Esophagus muscularis mucosa (tissue), 4 donors: ENCODE measurements at regions not wholly inside any gene's neighbourhood (a gene's known extent, or its start where the extent isn't known, plus 50 kb on each side); places are given as distances from the start of the nearest gene placed in this dataset.

Experiments
- DNase-seq: peaks from one replicate; pipeline ENCODE4 v3.0.0-alpha.2; 2017; ENCODE audit errors: extremely low spot score
- H3K27ac ChIP-seq, 4 donors: fragments of 200-600 bp; sonication (generic); replicated peaks in 1 of 4; 1 replicate in 3 of 4; 2 replicates in 1 of 4; pipeline ENCODE4 v1.5.1; 2016 to 2019; ENCODE audit warnings: mild to moderate bottlenecking in 1 of 4
- H3K27me3 ChIP-seq, 4 donors: fragments of 200-600 bp; sonication (generic); one replicate each; pipeline versions ENCODE4 v1.5.1 to v1.6.0; 2016 to 2019
- H3K36me3 ChIP-seq, 4 donors: fragments of 200-600 bp; sonication (generic); one replicate each; pipeline ENCODE4 v1.5.1; 2016 to 2019
- H3K4me1 ChIP-seq, 4 donors: fragments of 200-600 bp; sonication (generic); one replicate each; pipeline ENCODE4 v1.5.1; 2016 to 2019
- H3K4me3 ChIP-seq, 4 donors: fragments of 200-600 bp; sonication (generic); 1 replicate in 2 of 4; 2 replicates in 2 of 4; pipeline ENCODE4 v1.5.1; 2016 to 2019; ENCODE audit warnings: mild to moderate bottlenecking in 4 of 4, moderate library complexity in 1 of 4
- H3K9me3 ChIP-seq, 4 donors: fragments of 200-600 bp; sonication (generic); 1 replicate in 3 of 4; 2 replicates in 1 of 4; pipeline ENCODE4 v1.5.1; 2016 to 2019
- CTCF ChIP-seq, 3 experiments: fragments of 200-600 bp in 2 of 3; fragments of 450-650 bp in 1 of 3; sonication (generic) in 2 of 3; IDR thresholded peaks; one replicate each; pipeline ENCODE4 v1.5.1; 2017 to 2019; ENCODE audit warnings: antibody characterized with exemption in 3 of 3, mild to moderate bottlenecking in 2 of 3, moderate library complexity in 1 of 3
- EP300 ChIP-seq: sonication (generic); formaldehyde crosslinking; IDR thresholded peaks from one replicate; pipeline ENCODE4 v1.6.1; 2017; ENCODE audit warnings: antibody characterized with exemption
- POLR2A ChIP-seq: fragments of 450-650 bp; IDR thresholded peaks from one replicate; pipeline ENCODE4 v1.6.1; 2017; ENCODE audit warnings: antibody characterized with exemption, moderate library complexity, mild to moderate bottlenecking, low read depth
- POLR2AphosphoS5 ChIP-seq, 2 donors: sonication (generic); formaldehyde crosslinking; IDR thresholded peaks; one replicate each; pipeline ENCODE4 v1.6.1; 2017; ENCODE audit warnings: antibody characterized with exemption in 2 of 2
- WGBS: methylation state at CpG from one replicate; pipeline ENCODE4 v1.1.5; 2018; 5-methylcytosine and 5-hydroxymethylcytosine counted together
- intact Hi-C: fragments of 100-400 bp; cut with DNase I; formaldehyde crosslinking; loops from one replicate; pipeline ENCODE4 v1.15.1; 2023

GRCh38 chr7:15143936-15144335 is 241.4 kb upstream of the DGKB start:
- no peak for DNase-seq
- no peak for TF ChIP-seq EP300
- no peak for TF ChIP-seq POLR2AphosphoS5 (IDR thresholded peaks at IDR 0.05)
- TF ChIP-seq CTCF (IDR thresholded peaks at IDR 0.05): no peak
- TF ChIP-seq POLR2A: no peak
- Histone ChIP-seq H3K9me3 (no peaks in the 10 kb centered on the region), H3K4me1 (no peaks in the 10 kb centered on the region), H3K36me3 (no peaks in the 10 kb centered on the region), H3K27me3 (no peaks in the 10 kb centered on the region), H3K27ac (no peak overlapping the region), H3K4me3 (no peak overlapping the region)
- intact Hi-C loops: no loop called here

DNA sequence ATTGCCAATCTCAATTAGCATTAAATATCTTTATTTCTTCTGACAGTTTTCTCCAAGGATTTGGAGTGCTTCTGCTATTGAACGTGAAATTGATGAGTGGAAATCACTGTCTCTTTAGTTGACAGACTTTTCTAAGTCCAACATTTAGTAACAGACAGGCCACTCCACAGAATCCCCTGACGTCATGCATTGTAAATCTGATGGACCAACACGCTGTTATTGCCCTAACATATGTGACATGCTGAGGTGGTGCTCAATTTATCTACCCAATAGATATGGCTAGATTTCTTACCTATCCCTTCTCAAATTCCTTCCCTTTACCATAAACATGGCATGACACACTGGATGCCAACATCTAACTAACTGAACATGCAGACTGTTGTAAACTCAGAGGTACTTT is 240.6 kb upstream of the DGKB start:
- H3K9me3 ChIP-seq: no peaks in the 10 kb centered on the region
- intact Hi-C loops: no loop called here
- no peak for DNase-seq
- H3K27ac ChIP-seq: no peak overlapping the region
- WGBS: 91% methylated on average over 3 of the region's 3 CpGs
- H3K27me3 ChIP-seq: no peaks in the 10 kb centered on the region
- H3K4me3 ChIP-seq: no peak overlapping the region
- no peaks in the 10 kb centered on the region for H3K4me1 ChIP-seq
- TF ChIP-seq POLR2A: no peak
- TF ChIP-seq POLR2AphosphoS5 (IDR thresholded peaks at IDR 0.05): no peak
- TF ChIP-seq CTCF (IDR thresholded peaks at IDR 0.05): no peak
- TF ChIP-seq EP300: no peak
- H3K36me3 ChIP-seq: no peaks in the 10 kb centered on the region

GRCh38 chr7:15140431-15140830 is 237.9 kb upstream of the DGKB start:
- Histone ChIP-seq H3K4me3 (no peak overlapping the region), H3K4me1 (no peaks in the 10 kb centered on the region), H3K9me3 (no peaks in the 10 kb centered on the region), H3K27me3 (no peaks in the 10 kb centered on the region), H3K36me3 (no peaks in the 10 kb centered on the region), H3K27ac (no peak overlapping the region)
- intact Hi-C loops: no loop called here
- DNase-seq: no peak
- WGBS: 94% methylated on average over 2 of the region's 2 CpGs
- TF ChIP-seq EP300 (no peak), CTCF (IDR thresholded peaks at IDR 0.05) (no peak), POLR2AphosphoS5 (IDR thresholded peaks at IDR 0.05) (no peak), POLR2A (no peak)

DNA sequence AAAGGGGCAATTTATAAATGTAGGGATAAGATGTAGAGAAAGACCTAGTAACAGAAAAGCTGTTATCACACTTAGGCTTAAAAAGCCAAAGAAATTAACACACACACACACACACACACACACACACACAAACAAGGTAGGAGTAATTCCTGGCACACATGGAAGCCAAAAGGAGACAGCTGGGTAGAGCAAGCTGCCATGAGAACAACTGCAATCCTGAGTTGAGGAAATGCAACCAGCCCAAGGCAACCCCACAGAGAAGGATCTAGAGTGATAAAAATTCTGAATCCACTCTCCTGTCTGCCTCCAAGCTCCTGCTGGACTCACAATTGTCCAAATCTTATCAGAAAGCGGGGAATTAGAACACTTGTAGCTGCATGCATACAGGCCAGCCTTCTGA is 229.1 kb upstream of the DGKB start:
- intact Hi-C loops: no loop called here
- Histone ChIP-seq H3K9me3 (no peaks in the 10 kb centered on the region), H3K27me3 (no peaks in the 10 kb centered on the region), H3K36me3 (no peaks in the 10 kb centered on the region), H3K4me1 (peaks cover 0 to 12% (median under 1%) of the 10 kb centered on the region in 4 donors), H3K4me3 (no peak overlapping the region), H3K27ac (no peak overlapping the region)
- WGBS: 93% methylated on average over 1 of the region's 1 CpG
- no peak for DNase-seq
- TF ChIP-seq POLR2AphosphoS5 (IDR thresholded peaks at IDR 0.05): no peak
- TF ChIP-seq CTCF (IDR thresholded peaks at IDR 0.05): no peak

GRCh38 chr7:15130666-15131541 is 228.4 kb upstream of the DGKB start:
- intact Hi-C loops: no loop called here
- no peak for DNase-seq
- WGBS: 67% methylated on average over 4 of the region's 4 CpGs

More at GRCh38 chr7:15130666-15131541, 228.4 kb upstream of the DGKB start:
- Histone ChIP-seq H3K4me3 (no peak overlapping the region), H3K9me3 (no peaks in the 10 kb centered on the region), H3K27me3 (no peaks in the 10 kb centered on the region), H3K27ac (no peak overlapping the region), H3K4me1 (peaks cover 0 to 19% (median 4%) of the 10 kb centered on the region in 4 donors), H3K36me3 (no peaks in the 10 kb centered on the region)
- no peak for TF ChIP-seq POLR2A
- no peak for TF ChIP-seq EP300
- TF ChIP-seq CTCF (IDR thresholded peaks at IDR 0.05): no peak
- TF ChIP-seq POLR2AphosphoS5 (IDR thresholded peaks at IDR 0.05): no peak
